Stomach (tissue), 4 donors: ENCODE measurements at regions not wholly inside any gene's neighbourhood (a gene's known extent, or its start where the extent isn't known, plus 50 kb on each side); places are given as distances from the start of the nearest gene placed in this dataset.

Source experiments
- CTCF ChIP-seq, 7 experiments: fragments of 450-650 bp in 4 of 7; fragments of 200-600 bp in 3 of 7; sonication (generic) in 3 of 7; IDR thresholded peaks; one replicate each; pipeline ENCODE4 v1.5.1; 2016 to 2019; ENCODE audit warnings: antibody characterized with exemption in 7 of 7, control low read depth in 2 of 7, mild to moderate bottlenecking in 1 of 7
- EP300 ChIP-seq: sonication (generic); formaldehyde crosslinking; IDR thresholded peaks from one replicate; pipeline ENCODE4 v1.6.1; 2017; ENCODE audit warnings: antibody characterized with exemption
- POLR2A ChIP-seq, 4 donors: fragments of 450-650 bp; IDR thresholded peaks; one replicate each; pipeline ENCODE4 v1.6.1; 2016; ENCODE audit warnings: antibody characterized with exemption in 4 of 4, control low read depth in 2 of 4, mild to moderate bottlenecking in 1 of 4, moderate library complexity in 1 of 4
- POLR2AphosphoS5 ChIP-seq, 3 donors: sonication (generic); formaldehyde crosslinking; IDR thresholded peaks; one replicate each; pipeline ENCODE4 v1.6.1; 2016; ENCODE audit warnings: antibody characterized with exemption in 3 of 3

GRCh38 chr4:180465364-180465763 is 1777.8 kb upstream of the TENM3 start:
- TF ChIP-seq EP300 (no peak), CTCF (IDR thresholded peaks at IDR 0.05) (no peak), POLR2AphosphoS5 (IDR thresholded peaks at IDR 0.05) (no peak), POLR2A (IDR thresholded peaks at IDR 0.05) (no peak)
